ENCODE measurements at regions not wholly inside any gene's neighbourhood (a gene's known extent, or its start where the extent isn't known, plus 50 kb on each side); places are given as distances from the start of the nearest gene placed in this dataset.

- DNase-seq (ENCODE audit: low read depth) = peak; percentile 42
These were observed 171.4 kb downstream of the SUCLA2 start for GRCh38 chr13:47829690-47830089.

- peak; percentile 69 for DNase-seq (ENCODE audit: low read depth)
These were observed 174.6 kb downstream of the SUCLA2 start for GRCh38 chr13:47826471-47826870.

DNA sequence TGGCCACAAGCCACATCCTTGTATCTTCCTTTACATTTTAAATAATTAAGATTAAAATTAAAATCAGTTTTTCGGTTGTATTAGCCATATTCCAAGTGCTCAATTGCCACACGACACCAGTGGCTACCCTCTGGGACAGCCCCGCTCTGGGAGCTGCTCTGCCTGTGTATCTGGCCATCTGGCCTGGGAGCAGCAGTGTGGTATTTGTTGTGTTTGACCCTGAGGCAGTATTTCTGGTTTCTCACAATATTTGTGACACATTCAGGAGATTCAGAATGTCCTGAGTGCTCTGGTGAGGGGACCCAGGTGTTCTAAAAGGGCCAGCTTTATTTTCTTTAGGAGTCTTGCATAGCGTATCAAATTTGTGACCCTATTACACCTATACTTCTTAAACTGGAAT, 179.0 kb downstream of the SUCLA2 start:
- no peak for DNase-seq (ENCODE audit: low read depth)

GRCh38 chr13:47816831-47817230, 184.2 kb downstream of the SUCLA2 start:
- DNase-seq (ENCODE audit: low read depth) = no peak

DNA sequence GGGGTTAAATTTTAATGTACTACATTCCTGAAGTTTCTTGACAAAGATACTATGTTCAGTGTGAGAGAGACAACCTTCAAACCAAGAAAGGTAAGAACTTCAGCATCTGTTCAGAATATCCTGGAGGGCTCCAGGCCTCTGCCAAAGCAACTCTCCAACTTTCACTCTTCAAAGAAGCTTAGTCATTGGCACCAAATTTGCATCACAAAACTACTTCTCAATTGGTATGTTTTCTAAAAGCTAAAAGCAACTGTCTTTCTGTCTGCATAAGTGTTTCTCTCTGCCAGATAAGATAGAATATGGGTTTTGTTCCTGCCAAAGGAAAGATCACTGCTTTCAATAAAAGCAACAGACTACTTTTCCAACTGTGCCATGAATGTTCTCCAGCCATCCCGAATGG, 187.4 kb downstream of the SUCLA2 start:
- no peak for DNase-seq (ENCODE audit: low read depth)

- DNase-seq (ENCODE audit: low read depth) = no peak
These were observed 191.7 kb downstream of the SUCLA2 start for GRCh38 chr13:47809411-47809810.

DNA sequence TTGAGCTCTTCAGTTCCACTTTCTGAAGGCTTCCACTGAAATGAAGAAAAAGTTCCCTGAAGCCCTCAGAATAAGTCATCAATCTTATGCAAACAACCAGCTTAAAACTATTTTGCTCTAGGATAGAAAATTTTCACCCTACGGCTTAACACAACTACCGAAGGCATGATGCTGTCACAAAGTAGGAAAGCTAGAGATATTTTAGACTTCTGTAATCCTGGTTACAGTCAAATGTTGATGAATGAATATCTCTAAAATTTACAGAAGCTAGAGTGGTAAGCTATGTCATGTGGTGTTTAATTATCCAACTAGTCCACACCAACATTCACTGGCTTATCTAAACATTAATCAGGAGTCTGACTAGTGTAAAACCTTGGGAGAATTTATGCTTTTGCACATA, 197.9 kb downstream of the SUCLA2 start:
- no peak for DNase-seq (ENCODE audit: low read depth)

- no peak for DNase-seq (ENCODE audit: low read depth)
These were observed 199.5 kb downstream of the SUCLA2 start for GRCh38 chr13:47801555-47801954.

- DNase-seq (ENCODE audit: low read depth) = no peak
These were observed 200.5 kb downstream of the SUCLA2 start for GRCh38 chr13:47800593-47800992.

- DNase-seq (ENCODE audit: low read depth) = peak; percentile 3
These were observed 202.2 kb downstream of the SUCLA2 start for GRCh38 chr13:47798906-47799305.

DNA sequence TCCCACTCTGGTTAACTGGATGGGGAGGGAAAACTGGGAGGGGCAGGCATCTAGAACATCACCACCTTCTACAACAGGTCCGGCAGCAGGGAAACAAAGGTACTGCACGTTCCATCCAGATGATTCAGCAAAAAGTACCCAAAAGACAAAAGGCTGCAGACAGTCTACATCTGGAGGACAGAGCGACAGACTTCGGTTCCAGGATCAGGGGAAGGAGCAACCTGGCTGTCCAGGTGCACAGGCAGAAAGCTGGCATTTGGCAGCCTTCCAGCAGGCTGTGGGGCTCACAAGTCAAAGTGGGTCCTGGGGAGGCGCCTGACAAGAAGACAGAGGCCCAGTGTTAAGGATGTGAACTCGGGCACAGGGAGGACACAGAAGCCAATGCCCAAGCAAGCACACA, 202.9 kb downstream of the SUCLA2 start:
- no peak for DNase-seq (ENCODE audit: low read depth)

- no peak for DNase-seq (ENCODE audit: low read depth)
These were observed 204.3 kb downstream of the SUCLA2 start for GRCh38 chr13:47796816-47797215.

GRCh38 chr13:47794963-47795362, 206.1 kb downstream of the SUCLA2 start:
- no peak for DNase-seq (ENCODE audit: low read depth)

GRCh38 chr13:47790755-47791154, 210.3 kb downstream of the SUCLA2 start:
- DNase-seq (ENCODE audit: low read depth) = no peak

GRCh38 chr13:47788844-47789243, 212.2 kb downstream of the SUCLA2 start:
- DNase-seq (ENCODE audit: low read depth) = no peak

DNA sequence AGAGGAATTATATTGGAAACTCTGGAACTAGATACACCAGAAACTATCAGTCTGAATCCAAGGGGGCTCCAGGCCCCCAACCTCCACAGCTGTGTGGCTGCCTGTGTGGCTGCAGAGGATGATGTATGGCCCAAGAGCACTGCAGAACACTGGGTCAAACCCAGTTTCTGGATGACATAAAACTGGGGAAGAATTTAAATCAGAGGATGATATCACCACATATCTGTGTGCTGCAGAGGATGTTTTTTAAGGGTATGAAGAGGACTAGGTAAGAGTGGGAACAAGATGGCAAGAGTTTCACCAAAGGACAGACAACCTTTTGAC, 226.4 kb downstream of the SUCLA2 start:
- DNase-seq (ENCODE audit: low read depth) = no peak

- no peak for DNase-seq (ENCODE audit: low read depth)
These were observed 236.3 kb downstream of the SUCLA2 start for GRCh38 chr13:47764817-47765216.

DNA sequence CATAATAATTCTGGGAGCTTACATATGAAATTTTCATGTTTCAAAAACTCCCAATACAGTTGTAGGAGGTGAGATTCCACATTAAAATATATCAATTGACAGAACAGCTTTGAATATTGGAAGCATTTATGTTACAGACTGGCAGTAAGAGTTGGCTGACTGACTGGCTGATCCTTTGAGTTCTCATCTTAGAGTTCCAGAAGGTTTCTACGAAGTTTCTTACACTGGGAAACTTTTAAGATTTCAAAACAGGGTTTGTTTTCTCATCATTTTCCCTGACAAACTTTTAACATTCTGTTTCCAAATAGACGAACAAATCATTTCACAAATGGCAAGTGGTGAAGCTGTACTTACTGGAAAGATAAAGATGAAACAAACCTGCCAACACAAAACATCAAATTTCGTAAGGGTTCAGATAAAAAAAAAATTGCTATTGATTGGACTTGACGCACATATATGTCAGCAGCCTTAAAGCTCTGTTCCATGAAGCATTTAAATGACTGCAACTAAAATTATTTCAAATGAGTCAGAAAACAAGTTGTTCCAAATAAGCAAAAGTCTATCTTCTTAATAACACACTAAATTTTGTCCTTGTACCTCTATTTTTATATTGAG, 243.5 kb downstream of the SUCLA2 start:
- DNase-seq (ENCODE audit: low read depth) = no peak

GRCh38 chr13:47747901-47748300, 253.2 kb downstream of the SUCLA2 start:
- no peak for DNase-seq (ENCODE audit: low read depth)

- no peak for DNase-seq (ENCODE audit: low read depth)
These were observed 274.7 kb downstream of the SUCLA2 start for GRCh38 chr13:47726394-47726793.

DNA sequence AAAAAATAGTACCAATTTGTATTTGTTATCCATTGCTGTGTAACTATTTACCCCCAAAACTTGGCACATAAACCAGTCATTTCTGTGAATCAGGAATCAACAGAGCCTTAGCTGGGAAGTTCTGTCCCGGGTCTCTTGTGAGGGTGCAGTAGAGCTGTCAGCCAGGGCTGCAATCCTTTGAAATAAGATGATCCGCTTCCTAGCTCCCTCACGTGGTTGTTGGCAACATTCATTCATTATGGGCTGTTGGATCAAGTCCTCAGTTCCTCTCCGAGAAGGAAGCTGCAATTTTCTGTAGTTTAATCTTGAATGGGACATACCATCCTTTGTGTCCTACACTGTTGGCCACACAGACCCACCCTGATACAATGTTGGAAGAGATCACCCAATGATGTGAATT, 277.2 kb downstream of the SUCLA2 start:
- no peak for DNase-seq (ENCODE audit: low read depth)

- no peak for DNase-seq (ENCODE audit: low read depth)
These were observed 281.9 kb downstream of the SUCLA2 start for GRCh38 chr13:47719164-47719563.

DNA sequence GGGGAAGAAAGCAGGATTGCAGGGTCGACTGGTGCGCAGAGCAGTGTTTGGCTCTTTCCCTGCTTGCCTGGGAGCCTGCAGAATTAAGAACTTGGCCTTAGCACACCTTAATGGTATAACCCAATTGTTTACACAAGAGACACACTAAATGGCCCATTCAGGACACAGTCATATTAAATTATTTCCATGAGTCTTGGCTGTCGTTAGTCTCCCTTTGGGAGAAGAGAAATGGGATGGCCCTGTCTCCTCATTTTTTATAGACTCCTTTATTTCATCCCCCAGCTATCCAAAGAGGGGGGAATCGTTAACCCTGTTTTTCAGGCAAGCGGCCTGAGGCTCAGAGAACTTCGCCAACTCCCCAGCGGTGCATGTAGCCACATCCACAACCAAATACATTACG, 282.5 kb downstream of the SUCLA2 start:
- DNase-seq (ENCODE audit: low read depth) = no peak

DNA sequence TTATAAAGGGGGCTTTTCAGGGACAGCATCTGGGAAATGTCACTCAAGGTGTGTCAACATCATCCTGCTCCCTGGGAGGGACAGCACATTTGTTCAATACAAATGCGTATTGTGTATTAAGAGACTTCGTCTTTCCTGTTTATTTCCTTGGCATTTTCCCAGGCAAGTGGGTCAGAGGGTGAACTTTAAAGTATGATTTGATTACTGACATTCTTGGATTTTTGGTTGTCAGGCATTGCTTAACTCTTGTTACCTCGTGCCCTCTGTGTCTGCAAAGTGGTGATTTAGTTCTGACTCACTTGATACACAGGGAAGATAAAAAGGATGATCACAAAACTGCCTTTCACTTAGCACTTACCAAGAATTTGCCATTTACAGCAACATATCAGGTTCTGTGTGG, 292.7 kb downstream of the SUCLA2 start:
- peak; percentile 37 for DNase-seq (ENCODE audit: low read depth)

DNA sequence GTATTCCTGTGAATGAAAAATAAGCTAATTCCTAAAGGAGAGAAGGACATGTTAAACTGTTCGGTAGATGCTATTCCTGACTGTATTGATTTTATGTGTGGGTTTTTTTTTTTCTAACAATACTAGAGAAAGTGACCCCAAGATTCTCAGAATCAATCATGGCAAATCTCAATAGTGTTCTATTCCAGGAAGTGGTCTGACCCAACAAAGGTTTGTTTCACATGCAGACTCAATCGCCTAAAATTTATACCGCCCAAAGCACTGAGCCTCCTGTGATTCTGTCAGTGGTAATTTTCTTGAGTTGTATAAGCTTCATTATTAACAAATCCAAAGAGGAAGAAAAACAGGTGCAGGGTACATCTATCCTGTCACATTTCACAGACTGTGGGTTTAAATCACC, 293.7 kb downstream of the SUCLA2 start:
- no peak for DNase-seq (ENCODE audit: low read depth)

Data from amniotic epithelial cell (primary cell).